Fibroblast of skin of right biceps (primary cell): ENCODE measurements at regions not wholly inside any gene's neighbourhood (a gene's known extent, or its start where the extent isn't known, plus 50 kb on each side); places are given as distances from the start of the nearest gene placed in this dataset.

Source experiments
- DNase-seq: peaks from one replicate; pipeline ENCODE4 v3.0.0-alpha.2; 2013

- DNase-seq = no peak
Observed at GRCh38 chr21:15405214-15405613, 324.6 kb upstream of the USP25 start.

DNA sequence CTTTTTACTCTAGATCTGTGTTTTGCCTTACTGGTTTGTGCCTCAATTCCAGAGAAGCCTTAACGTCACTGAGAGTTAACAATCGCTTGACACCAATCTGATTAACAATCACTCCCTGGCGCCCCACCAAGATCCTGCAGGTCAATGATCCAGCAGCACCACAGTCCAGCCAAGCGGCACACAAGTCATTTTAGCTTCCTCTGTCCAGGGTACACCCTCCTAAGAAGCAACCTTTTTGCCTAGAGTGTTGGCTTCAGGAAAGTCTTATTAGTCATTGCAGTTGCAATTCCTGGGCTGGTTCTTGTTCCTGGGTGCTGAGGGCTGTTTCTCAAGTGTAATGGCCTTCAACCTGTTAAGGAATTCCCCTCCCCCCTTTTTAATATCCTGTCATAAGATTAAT, 323.0 kb upstream of the USP25 start:
- no peak for DNase-seq

DNA sequence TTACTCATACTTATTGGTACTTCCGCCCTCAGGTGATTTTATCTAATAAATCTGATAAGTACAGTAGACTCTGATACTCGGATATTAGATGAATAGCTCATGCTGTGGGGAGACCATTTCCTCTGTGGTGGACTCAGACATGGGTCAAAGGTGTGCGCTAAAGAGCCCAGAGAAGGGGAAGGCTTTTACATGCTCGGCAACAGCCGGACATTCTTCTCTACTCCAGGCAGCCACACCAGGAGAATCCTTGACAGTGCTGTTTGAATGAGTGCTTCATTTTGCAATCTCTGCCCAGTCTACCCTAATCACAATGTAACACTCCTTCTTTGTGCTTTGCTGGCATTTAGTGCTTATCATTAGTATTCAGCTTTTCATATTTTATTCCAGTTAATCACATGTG, 322.2 kb upstream of the USP25 start:
- DNase-seq = no peak

DNA sequence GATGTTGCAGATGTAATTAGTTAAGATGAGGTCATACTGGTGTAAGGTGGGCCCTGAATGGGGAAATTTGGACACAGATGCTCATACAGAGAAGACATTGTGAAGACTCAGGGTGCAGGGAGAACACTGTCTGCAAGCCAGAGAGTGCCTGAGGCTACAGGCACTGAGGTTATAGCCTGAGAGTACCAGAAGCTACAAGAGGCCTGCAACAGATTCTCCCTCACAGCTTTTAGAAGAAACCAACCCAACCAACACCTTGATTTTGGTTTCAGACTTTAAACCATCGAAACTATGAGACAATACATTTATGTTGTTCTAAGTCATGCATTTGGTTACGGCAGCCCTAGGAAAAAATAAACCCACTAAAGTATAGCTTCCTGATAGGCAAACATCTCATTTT, 321.7 kb upstream of the USP25 start:
- no peak for DNase-seq

GRCh38 chr21:15409031-15409430, 320.8 kb upstream of the USP25 start:
- no peak for DNase-seq

GRCh38 chr21:15410853-15411252, 318.9 kb upstream of the USP25 start:
- DNase-seq = no peak

- no peak for DNase-seq
Observed at GRCh38 chr21:15414057-15414456, 315.7 kb upstream of the USP25 start.

GRCh38 chr21:15415541-15416261, 314.1 kb upstream of the USP25 start:
- DNase-seq = peak; percentile 48

DNA sequence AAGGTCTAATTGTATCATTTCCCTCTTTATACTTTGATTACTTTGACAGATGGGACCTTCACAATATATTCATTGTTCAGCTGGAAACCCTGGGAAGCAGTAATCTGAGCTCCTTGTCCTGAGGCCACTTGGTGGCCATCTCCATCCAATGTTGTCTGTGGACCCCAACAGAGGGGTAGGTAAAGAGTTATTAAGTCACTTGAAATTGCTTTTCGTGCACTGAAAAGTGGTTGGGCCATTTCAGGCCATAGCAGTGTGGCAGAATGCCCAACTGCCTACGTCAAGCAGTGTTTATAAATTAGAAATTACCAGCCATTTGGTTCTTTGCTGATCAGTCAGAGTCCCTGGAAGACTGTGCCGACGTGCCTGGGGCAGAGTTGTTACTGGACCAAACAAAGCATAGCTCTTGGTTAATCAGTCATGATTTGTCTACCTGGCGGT, 308.3 kb upstream of the USP25 start:
- DNase-seq = no peak

DNA sequence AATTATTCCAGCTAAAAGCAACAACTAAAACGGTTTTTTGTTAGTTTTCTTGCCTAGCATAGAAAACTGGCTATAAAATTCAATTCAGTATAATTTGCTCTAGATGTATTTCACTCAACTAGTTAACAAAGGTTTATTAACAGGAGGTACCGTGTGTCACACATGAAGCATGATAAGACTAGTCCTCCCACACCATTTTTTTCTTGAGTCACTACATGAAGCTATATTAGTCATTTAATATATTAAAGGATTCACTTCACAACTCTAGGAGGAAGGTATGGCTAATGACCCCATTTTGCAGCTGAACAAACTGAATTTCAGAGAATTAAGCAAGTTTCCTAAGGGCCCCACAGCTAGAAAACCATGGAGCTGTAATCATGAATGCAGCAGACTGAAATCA, 307.8 kb upstream of the USP25 start:
- DNase-seq = peak; percentile 17

DNA sequence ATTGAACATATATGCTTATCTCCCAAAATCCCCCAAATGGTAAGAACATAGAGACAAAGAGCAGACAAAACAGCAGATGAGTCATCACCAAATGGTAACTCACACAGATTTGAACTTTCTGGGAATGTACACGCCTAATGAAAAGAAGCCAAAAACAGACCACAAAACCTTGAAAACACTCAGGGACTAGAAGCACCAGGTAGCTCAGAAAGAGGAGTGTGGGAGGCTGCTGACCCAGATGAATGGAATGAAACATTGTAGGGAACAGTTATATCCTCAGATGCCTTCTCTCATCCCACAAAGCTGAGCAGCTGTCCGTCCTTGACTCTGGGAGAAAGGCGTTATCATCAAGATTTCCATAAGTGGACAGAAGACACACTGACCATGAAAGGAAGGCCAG, 307.0 kb upstream of the USP25 start:
- peak; percentile 90 for DNase-seq

GRCh38 chr21:15423676-15424445, 305.9 kb upstream of the USP25 start:
- no peak for DNase-seq

DNA sequence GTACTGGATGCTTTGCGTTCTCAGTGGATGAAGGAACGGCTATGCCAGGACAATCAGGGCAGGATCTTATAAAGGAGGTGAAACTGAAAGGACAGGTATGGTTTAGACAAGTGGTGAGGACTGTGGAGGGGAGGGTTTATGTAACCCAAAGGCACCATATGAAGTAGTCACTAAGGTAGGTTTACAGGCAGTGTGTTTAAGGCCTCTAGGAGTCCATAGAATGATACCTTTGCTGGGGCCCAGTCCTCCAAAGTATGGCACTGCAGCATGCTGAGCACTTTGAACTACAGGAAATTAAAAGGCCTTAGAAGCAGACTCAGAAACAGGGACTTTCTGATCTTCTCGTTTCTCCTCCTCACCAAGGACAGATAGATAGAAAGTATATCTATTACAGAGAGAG, 304.7 kb upstream of the USP25 start:
- no peak for DNase-seq

- no peak for DNase-seq
Observed at GRCh38 chr21:15430023-15430422, 299.8 kb upstream of the USP25 start.

DNA sequence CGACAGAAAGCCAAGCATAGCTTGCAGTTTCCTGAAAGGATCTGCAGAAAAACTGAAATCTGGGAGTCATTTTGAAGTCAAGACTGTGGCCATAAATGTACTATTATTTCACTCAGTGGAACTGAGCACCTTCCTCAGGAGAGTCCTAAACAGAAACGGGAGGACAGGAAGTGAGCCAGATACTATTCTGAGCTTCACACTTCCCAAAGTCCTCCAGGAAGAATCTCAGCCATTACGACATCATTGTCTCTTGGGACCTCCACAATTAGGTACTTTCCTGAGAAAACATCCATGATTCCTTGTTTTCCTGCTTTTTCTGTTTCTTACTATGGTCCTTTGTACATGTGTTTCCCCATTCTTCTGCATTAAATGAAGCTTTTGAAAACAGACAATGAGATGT, 299.2 kb upstream of the USP25 start:
- DNase-seq = peak; percentile 66

- no peak for DNase-seq
Observed at GRCh38 chr21:15431053-15431452, 298.7 kb upstream of the USP25 start.

DNA sequence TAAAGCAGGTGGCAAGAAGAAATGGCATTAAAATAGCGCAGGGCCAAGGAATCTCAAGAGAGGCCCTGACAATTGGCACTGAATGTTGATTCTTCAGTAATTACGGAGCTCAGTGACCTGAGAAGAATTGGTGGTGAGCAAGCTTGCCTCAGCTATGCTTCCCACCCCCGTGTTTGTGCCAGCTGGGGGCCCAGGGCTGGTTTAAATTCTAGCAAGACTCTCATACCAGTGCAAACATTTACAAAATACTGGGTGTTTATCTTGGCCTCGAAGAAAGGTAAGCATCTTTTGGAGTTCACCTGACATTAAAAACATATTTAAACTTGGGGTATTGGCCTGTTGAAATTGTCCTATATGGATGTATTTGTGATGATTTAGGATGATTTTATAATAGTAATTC, 296.7 kb upstream of the USP25 start:
- DNase-seq = no peak

DNA sequence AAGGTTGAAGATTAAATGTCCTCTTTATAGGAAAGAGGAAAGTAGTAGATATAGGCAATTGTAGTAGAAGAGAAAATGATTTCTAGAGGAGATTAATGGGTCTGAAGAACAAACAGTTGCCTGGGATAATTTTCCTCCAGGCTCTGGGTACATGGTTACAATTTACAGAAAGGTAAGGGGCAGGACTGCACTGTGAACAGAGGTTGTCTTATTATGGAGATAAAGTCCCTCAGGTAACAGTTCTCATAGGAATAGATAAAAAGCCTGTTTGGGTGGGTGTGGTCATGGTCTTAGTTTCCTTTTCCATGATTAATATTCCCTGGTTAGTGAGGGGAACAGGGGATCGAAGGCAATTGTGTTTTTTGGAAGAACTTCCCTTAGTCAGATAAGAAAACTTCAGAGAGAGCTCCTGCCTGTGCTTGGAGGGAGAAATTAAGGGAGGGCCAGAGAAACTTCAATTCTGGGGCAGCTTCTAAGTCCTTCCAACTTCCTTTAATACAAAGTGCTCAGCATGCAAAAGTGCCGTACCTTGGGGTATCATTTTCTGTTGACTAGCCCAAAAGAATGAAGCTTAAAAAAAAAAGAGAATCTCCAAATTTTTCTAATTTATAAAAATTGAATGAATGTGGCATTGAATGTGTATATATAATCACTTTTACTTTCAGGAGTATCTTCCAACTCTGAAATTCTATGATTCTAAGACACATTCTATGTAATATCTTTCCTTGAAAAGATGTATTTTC, 295.4 kb upstream of the USP25 start:
- no peak for DNase-seq

GRCh38 chr21:15436031-15436430, 293.8 kb upstream of the USP25 start:
- no peak for DNase-seq

- peak; percentile 83 for DNase-seq
Observed at GRCh38 chr21:15437883-15438282, 291.9 kb upstream of the USP25 start.

DNA sequence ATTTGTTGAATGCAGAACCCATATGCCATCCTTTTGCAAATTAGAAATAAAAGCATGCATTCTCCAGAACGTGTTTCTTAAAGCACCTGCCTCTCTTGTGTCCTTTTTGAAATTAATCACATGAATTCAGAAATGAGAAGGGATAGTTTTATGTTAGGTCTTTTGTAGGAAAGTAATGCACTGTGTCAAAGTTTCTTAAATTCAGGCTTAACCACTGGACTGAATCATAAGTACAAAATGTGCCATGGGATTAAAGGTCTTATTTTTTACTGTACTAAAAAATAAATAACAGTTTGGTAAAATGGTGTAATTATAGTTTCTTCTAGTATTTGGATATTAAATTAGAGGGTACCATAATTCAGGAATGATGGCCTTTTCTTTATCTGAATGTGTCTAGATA, 290.1 kb upstream of the USP25 start:
- DNase-seq = no peak

DNA sequence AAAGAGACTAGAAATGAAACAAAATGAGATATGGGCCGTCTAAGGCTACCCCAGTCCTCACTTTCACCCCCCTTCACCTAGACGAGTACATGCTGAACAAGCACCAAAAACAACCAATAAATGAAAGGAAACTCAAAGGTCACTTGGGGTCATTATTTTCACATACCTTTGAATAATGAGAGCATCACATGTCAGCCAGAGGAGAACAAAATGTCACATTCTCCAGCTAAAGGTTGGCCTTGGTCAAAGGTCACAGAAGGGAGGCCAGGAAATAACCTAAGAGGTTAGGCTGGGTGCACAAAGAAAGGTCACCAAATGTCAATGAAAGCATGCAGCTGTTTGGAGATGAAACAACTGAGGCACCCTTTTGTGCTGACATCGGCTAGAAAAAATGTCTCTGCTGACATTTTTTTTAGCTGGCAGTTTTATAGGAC, 288.7 kb upstream of the USP25 start:
- DNase-seq = no peak

DNA sequence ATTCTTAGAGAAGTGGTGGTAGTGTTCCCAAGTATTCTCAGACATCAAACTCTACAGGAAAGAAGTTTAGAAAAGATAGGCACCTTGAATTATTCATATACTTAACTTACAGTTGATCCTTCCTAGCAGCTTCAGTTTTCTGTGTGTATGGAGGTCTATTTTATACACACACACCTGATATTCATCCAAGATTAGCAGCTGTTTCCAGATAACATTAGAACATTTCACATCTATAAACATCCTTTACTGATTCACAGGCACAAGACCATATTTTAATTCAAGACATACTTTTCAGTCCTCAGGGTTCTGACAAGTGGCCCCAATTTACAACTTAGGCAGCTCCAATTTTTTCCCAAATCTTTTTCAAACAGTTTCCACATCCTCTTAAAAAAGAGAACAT, 287.8 kb upstream of the USP25 start:
- no peak for DNase-seq
